SU-DHL-6 (cell line): ENCODE measurements at regions not wholly inside any gene's neighbourhood (a gene's known extent, or its start where the extent isn't known, plus 50 kb on each side); places are given as distances from the start of the nearest gene placed in this dataset.

Experiments used
- EZH2phosphoT487 ChIP-seq: fragments of 200-600 bp; sonication (generic), shearing (Covaris generic); conservative IDR thresholded peaks from 2 replicates; pipeline ENCODE4 v1.6.1; 2018; ENCODE audit warnings: mild to moderate bottlenecking, antibody characterized with exemption, low read length, moderate library complexity, mixed read lengths
- TF ChIP-seq, protein P1 (sequence below): fragments of 200-600 bp; sonication (generic); IDR thresholded peaks from one replicate; pipeline ENCODE4 v1.5.1; 2017; ENCODE audit warnings: antibody characterized with exemption, mild to moderate bottlenecking, low read length, moderate library complexity; ENCODE audit not compliant: insufficient read depth, poor library complexity, severe bottlenecking

DNA sequence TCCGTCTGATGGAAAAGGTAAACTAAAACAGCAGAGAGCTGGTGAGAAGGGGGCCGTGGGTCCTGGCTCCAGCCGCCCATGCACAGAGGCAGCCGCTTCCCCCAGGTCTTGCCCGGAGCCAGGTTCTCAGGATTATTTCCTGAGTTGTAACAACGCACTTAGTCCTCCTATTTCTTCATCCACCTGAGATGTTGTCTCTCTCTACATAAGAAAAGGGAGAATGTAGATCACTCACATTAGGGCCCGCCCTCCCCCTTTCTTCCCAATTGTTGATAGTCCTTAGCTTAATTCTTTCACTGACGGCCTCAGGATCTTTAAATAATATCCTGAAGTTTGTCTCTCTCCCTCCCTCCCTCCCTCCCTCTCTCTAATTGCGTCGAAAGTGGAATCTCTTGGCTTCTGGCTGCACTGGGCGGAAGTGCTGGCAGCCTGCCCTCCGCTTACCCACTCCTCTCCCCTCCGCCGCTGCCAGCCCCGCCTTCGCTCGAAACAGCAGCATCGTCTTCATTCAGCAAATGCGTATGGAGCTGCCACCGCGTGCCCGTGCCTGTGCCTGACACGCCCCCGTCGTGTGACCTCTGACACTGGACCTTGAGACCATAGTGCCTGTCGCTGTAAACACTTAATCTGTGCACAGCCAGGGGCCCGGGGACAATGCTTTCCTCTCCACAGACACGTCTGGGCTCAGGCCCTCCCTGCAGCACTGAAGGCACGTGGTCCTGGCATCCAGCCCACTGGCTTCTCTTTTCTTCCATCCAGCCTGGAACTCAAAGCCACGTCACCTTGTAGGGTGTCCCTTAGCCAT, 174.5 kb upstream of the PPP2R2D start:
- TF ChIP-seq, protein P1, sequence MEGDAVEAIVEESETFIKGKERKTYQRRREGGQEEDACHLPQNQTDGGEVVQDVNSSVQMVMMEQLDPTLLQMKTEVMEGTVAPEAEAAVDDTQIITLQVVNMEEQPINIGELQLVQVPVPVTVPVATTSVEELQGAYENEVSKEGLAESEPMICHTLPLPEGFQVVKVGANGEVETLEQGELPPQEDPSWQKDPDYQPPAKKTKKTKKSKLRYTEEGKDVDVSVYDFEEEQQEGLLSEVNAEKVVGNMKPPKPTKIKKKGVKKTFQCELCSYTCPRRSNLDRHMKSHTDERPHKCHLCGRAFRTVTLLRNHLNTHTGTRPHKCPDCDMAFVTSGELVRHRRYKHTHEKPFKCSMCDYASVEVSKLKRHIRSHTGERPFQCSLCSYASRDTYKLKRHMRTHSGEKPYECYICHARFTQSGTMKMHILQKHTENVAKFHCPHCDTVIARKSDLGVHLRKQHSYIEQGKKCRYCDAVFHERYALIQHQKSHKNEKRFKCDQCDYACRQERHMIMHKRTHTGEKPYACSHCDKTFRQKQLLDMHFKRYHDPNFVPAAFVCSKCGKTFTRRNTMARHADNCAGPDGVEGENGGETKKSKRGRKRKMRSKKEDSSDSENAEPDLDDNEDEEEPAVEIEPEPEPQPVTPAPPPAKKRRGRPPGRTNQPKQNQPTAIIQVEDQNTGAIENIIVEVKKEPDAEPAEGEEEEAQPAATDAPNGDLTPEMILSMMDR, result no peak
- no peak for TF ChIP-seq EZH2phosphoT487
